ENCODE measurements at regions not wholly inside any gene's neighbourhood (a gene's known extent, or its start where the extent isn't known, plus 50 kb on each side); places are given as distances from the start of the nearest gene placed in this dataset.

DNA sequence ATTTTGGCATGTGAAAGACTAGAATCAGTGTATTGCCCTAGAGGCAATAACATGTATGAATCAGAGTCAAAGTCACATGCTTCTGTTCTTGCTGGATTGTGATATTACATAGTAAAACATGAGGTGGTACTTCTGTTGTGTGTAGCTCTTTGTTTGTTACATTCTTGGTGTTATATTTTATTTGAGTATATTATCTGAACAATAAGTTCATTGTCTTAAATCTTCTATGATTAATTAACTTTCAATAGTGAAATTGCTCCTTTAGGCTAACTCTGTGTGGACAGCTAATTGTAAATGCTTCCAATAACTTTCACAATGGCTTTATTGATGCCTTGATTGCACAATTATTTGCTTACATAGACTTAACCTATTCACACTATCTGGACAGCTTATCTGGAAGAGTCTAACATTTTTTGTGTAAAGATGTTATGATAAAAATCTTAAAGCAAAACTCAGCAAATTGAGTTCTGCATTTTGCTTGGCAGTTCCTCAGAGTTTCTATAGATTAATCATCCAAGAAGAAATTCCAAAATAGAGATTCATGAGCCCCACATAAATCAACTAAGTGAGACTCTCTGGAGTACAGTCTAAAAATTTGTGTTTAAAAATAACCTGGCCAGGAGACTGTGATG, 239.6 kb upstream of the TUSC1 start:
- H3K27ac ChIP-seq (ENCODE audit: low read depth, low read length), result no peak overlapping the region
- TF ChIP-seq, protein P1, sequence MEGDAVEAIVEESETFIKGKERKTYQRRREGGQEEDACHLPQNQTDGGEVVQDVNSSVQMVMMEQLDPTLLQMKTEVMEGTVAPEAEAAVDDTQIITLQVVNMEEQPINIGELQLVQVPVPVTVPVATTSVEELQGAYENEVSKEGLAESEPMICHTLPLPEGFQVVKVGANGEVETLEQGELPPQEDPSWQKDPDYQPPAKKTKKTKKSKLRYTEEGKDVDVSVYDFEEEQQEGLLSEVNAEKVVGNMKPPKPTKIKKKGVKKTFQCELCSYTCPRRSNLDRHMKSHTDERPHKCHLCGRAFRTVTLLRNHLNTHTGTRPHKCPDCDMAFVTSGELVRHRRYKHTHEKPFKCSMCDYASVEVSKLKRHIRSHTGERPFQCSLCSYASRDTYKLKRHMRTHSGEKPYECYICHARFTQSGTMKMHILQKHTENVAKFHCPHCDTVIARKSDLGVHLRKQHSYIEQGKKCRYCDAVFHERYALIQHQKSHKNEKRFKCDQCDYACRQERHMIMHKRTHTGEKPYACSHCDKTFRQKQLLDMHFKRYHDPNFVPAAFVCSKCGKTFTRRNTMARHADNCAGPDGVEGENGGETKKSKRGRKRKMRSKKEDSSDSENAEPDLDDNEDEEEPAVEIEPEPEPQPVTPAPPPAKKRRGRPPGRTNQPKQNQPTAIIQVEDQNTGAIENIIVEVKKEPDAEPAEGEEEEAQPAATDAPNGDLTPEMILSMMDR (IDR thresholded peaks at IDR 0.05; ENCODE audit: insufficient read depth, low read depth, low read length), result no peak
- no peak for TF ChIP-seq EZH2 (IDR thresholded peaks at IDR 0.05; ENCODE audit: insufficient read depth, low read length)
- no peak overlapping the region for H3K9ac ChIP-seq (ENCODE audit: low read length)
- no peak overlapping the region for H3K27ac Mint-ChIP-seq (ENCODE audit: unreplicated experiment)
- DNase-seq (ENCODE audit: low read depth), result no peak
- H3K4me3 Mint-ChIP-seq (ENCODE audit: unreplicated experiment), result no peak overlapping the region
- H2AFZ ChIP-seq (ENCODE audit: low read depth, low read length), result no peak overlapping the region
- H3K9me3 ChIP-seq (ENCODE audit: insufficient read depth, low read depth, low read length), result no peaks in the 10 kb centered on the region
- H3K4me2 ChIP-seq (ENCODE audit: low read length), result no peak overlapping the region
- FAIRE-seq, result no peak
- no peaks in the 10 kb centered on the region for H3K9me3 Mint-ChIP-seq (ENCODE audit: unreplicated experiment)
- peaks cover 2% of the 10 kb centered on the region for H3K4me1 Mint-ChIP-seq (ENCODE audit: low read depth, unreplicated experiment)
- H3K79me2 ChIP-seq (ENCODE audit: insufficient read depth, low read length), result no peaks in the 10 kb centered on the region
- no peaks in the 10 kb centered on the region for H3K36me3 Mint-ChIP-seq (ENCODE audit: low read depth, unreplicated experiment)
- H3K4me1 ChIP-seq (ENCODE audit: insufficient read depth, low read length), result no peaks in the 10 kb centered on the region
- no peaks in the 10 kb centered on the region for H3K36me3 ChIP-seq (ENCODE audit: insufficient read depth, low read length)
- no peaks in the 10 kb centered on the region for H4K20me1 ChIP-seq (ENCODE audit: insufficient read depth, low read length)
- no peak overlapping the region for H3K4me3 ChIP-seq (ENCODE audit: insufficient read depth, low read depth, low read length)
- H3K27me3 ChIP-seq (ENCODE audit: insufficient read depth, low read length), result no peaks in the 10 kb centered on the region
- no peaks in the 10 kb centered on the region for H3K27me3 Mint-ChIP-seq (ENCODE audit: low read depth, unreplicated experiment)

DNA sequence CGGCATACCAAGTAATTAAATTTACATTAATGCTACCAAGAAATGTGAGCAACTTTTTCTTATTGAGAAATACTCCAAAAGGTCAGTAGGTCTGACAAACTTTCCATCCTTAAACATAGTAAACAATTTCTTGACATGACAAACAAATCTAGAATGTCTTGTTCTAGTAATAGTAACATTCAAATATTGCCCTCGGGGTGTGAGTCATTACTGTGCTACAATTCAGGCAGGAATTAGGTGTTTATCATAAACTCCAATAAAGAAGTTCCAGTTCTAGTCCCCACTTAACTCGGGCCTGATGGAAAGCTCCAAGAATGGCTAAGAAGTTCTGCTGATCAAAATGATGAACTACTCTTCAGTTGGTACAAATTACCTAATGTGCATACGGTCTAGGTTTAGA, 235.6 kb upstream of the TUSC1 start:
- Mint-ChIP-seq H3K4me1 (ENCODE audit: low read depth, unreplicated experiment) (peaks cover 2% of the 10 kb centered on the region), H3K9me3 (ENCODE audit: unreplicated experiment) (peaks cover 3% of the 10 kb centered on the region), H3K36me3 (ENCODE audit: low read depth, unreplicated experiment) (no peaks in the 10 kb centered on the region), H3K27me3 (ENCODE audit: low read depth, unreplicated experiment) (no peaks in the 10 kb centered on the region), H3K27ac (ENCODE audit: unreplicated experiment) (no peak overlapping the region), H3K4me3 (ENCODE audit: unreplicated experiment) (no peak overlapping the region)
- DNase-seq (ENCODE audit: low read depth) (no peak), FAIRE-seq (no peak)
- H3K27me3 ChIP-seq (ENCODE audit: insufficient read depth, low read length), result no peaks in the 10 kb centered on the region
- H3K9ac ChIP-seq (ENCODE audit: low read length), result no peak overlapping the region
- H3K4me2 ChIP-seq (ENCODE audit: low read length), result no peak overlapping the region
- TF ChIP-seq EZH2 (IDR thresholded peaks at IDR 0.05; ENCODE audit: insufficient read depth, low read length), result no peak
- TF ChIP-seq, protein P1 (IDR thresholded peaks at IDR 0.05; ENCODE audit: insufficient read depth, low read depth, low read length), result no peak
- no peaks in the 10 kb centered on the region for H3K79me2 ChIP-seq (ENCODE audit: insufficient read depth, low read length)
- H3K9me3 ChIP-seq (ENCODE audit: insufficient read depth, low read depth, low read length), result no peaks in the 10 kb centered on the region
- no peak overlapping the region for H2AFZ ChIP-seq (ENCODE audit: low read depth, low read length)
- H3K4me3 ChIP-seq (ENCODE audit: insufficient read depth, low read depth, low read length), result no peak overlapping the region
- no peaks in the 10 kb centered on the region for H4K20me1 ChIP-seq (ENCODE audit: insufficient read depth, low read length)
- no peaks in the 10 kb centered on the region for H3K36me3 ChIP-seq (ENCODE audit: insufficient read depth, low read length)
- no peaks in the 10 kb centered on the region for H3K4me1 ChIP-seq (ENCODE audit: insufficient read depth, low read length)
- no peak overlapping the region for H3K27ac ChIP-seq (ENCODE audit: low read depth, low read length)

DNA sequence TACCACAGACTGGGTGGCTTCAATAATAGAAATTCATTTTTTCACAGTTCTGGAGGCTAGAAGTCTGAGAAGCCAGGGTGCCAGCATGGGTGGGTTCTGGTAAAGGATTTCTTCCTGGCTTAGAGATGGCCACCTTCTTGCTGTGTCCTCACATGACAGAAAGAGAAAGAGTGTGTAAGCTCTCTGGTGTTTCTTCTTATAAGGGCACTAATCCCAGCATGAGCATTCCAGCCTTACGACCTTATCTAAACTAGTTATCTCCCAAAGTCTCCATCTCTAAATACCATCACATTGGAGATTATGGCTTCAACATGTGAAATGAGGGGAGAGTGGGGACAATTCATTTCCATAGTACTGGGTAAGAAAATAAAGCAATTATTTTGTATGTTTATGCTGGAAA, 226.5 kb upstream of the TUSC1 start:
- Histone ChIP-seq H4K20me1 (ENCODE audit: insufficient read depth, low read length) (no peaks in the 10 kb centered on the region), H3K36me3 (ENCODE audit: insufficient read depth, low read length) (no peaks in the 10 kb centered on the region), H3K4me2 (ENCODE audit: low read length) (no peak overlapping the region), H3K79me2 (ENCODE audit: insufficient read depth, low read length) (no peaks in the 10 kb centered on the region), H3K9ac (ENCODE audit: low read length) (no peak overlapping the region), H3K27me3 (ENCODE audit: insufficient read depth, low read length) (no peaks in the 10 kb centered on the region), H3K9me3 (ENCODE audit: insufficient read depth, low read depth, low read length) (no peaks in the 10 kb centered on the region), H3K27ac (ENCODE audit: low read depth, low read length) (no peak overlapping the region), H3K4me3 (ENCODE audit: insufficient read depth, low read depth, low read length) (no peak overlapping the region), H2AFZ (ENCODE audit: low read depth, low read length) (no peak overlapping the region), H3K4me1 (ENCODE audit: insufficient read depth, low read length) (no peaks in the 10 kb centered on the region)
- TF ChIP-seq EZH2 (IDR thresholded peaks at IDR 0.05; ENCODE audit: insufficient read depth, low read length), result no peak
- TF ChIP-seq, protein P1 (IDR thresholded peaks at IDR 0.05; ENCODE audit: insufficient read depth, low read depth, low read length), result no peak
- Mint-ChIP-seq H3K4me1 (ENCODE audit: low read depth, unreplicated experiment) (peaks cover 5% of the 10 kb centered on the region), H3K4me3 (ENCODE audit: unreplicated experiment) (no peak overlapping the region), H3K36me3 (ENCODE audit: low read depth, unreplicated experiment) (no peaks in the 10 kb centered on the region), H3K27me3 (ENCODE audit: low read depth, unreplicated experiment) (no peaks in the 10 kb centered on the region), H3K9me3 (ENCODE audit: unreplicated experiment) (no peaks in the 10 kb centered on the region), H3K27ac (ENCODE audit: unreplicated experiment) (no peak overlapping the region)
- FAIRE-seq (no peak), DNase-seq (ENCODE audit: low read depth) (no peak)
